Neural progenitor cell (in vitro differentiated cells): ENCODE measurements at regions not wholly inside any gene's neighbourhood (a gene's known extent, or its start where the extent isn't known, plus 50 kb on each side); places are given as distances from the start of the nearest gene placed in this dataset.

Experiments used
- EZH2 ChIP-seq: fragments of 200-600 bp; sonication (generic); IDR thresholded peaks from 2 replicates; pipeline ENCODE4 v1.6.1; 2017; ENCODE audit warnings: antibody characterized with exemption, mild to moderate bottlenecking, moderate library complexity
- EZH2phosphoT487 ChIP-seq: fragments of 200-600 bp; sonication (generic); IDR thresholded peaks from 2 replicates; pipeline ENCODE4 v1.6.1; 2017; ENCODE audit warnings: antibody characterized with exemption
- TF ChIP-seq, protein P1 (sequence below): fragments of 200-600 bp; sonication (generic); IDR thresholded peaks from 2 replicates; pipeline ENCODE4 v1.5.1; 2017; ENCODE audit warnings: antibody characterized with exemption, mild to moderate bottlenecking

DNA sequence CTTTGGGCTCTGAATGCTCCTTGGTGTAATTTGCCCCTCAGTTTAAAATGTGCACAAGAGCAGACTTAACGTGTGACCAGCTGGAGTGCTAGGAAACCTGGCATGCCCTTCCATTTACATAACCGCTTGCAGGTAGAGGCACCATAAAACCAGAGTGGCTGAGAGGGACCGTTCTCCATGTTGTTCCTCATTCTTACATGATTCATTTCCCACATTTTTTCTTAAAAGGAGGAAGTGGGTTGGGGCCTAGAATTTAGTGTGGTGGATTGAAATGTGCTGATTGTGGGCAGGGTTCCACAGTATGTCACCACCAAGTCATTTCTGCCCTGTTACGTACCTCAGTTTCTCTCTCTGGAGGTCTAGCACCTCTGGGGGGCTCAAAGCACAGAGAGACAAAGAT is 375.8 kb upstream of the VSTM2A start:
- no peak for TF ChIP-seq EZH2phosphoT487
- TF ChIP-seq, protein P1, sequence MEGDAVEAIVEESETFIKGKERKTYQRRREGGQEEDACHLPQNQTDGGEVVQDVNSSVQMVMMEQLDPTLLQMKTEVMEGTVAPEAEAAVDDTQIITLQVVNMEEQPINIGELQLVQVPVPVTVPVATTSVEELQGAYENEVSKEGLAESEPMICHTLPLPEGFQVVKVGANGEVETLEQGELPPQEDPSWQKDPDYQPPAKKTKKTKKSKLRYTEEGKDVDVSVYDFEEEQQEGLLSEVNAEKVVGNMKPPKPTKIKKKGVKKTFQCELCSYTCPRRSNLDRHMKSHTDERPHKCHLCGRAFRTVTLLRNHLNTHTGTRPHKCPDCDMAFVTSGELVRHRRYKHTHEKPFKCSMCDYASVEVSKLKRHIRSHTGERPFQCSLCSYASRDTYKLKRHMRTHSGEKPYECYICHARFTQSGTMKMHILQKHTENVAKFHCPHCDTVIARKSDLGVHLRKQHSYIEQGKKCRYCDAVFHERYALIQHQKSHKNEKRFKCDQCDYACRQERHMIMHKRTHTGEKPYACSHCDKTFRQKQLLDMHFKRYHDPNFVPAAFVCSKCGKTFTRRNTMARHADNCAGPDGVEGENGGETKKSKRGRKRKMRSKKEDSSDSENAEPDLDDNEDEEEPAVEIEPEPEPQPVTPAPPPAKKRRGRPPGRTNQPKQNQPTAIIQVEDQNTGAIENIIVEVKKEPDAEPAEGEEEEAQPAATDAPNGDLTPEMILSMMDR: no peak
- TF ChIP-seq EZH2: no peak
